Spleen (tissue), 11 donors: ENCODE measurements at regions not wholly inside any gene's neighbourhood (a gene's known extent, or its start where the extent isn't known, plus 50 kb on each side); places are given as distances from the start of the nearest gene placed in this dataset.

ENCODE experiments used
- DNase-seq: peaks from one replicate; pipeline ENCODE4 v3.0.0-alpha.2; 2020
- H3K27ac ChIP-seq, 8 donors: fragments of 200-600 bp; sonication (generic) in 7 of 8; 1 replicate in 4 of 8; 2 replicates in 4 of 8; pipeline versions ENCODE4 v1.5.0 to v1.8.0; 2016 to 2021; ENCODE audit warnings: inconsistent platforms in 4 of 8, mild to moderate bottlenecking in 4 of 8, moderate library complexity in 1 of 8
- H3K27me3 ChIP-seq, 7 donors: fragments of 200-600 bp; sonication (generic) in 6 of 7; replicated peaks in 1 of 7; 1 replicate in 4 of 7; 2 replicates in 3 of 7; pipeline versions ENCODE4 v1.5.0 to v1.8.0; 2016 to 2021; ENCODE audit warnings: inconsistent platforms in 3 of 7, mild to moderate bottlenecking in 1 of 7
- H3K36me3 ChIP-seq, 6 donors: fragments of 200-600 bp; sonication (generic) in 5 of 6; 1 replicate in 4 of 6; 2 replicates in 2 of 6; pipeline versions ENCODE4 v1.5.0 to v1.8.0; 2016 to 2021; ENCODE audit warnings: inconsistent platforms in 2 of 6
- H3K4me1 ChIP-seq, 6 donors: fragments of 200-600 bp; sonication (generic) in 5 of 6; 1 replicate in 3 of 6; 2 replicates in 3 of 6; pipeline versions ENCODE4 v1.5.0 to v1.8.0; 2016 to 2021; ENCODE audit warnings: inconsistent platforms in 3 of 6
- H3K4me3 ChIP-seq, 8 donors: fragments of 200-600 bp; sonication (generic) in 7 of 8; 1 replicate in 4 of 8; 2 replicates in 4 of 8; pipeline versions ENCODE4 v1.5.0 to v1.8.0; 2016 to 2021; ENCODE audit warnings: inconsistent platforms in 4 of 8, mild to moderate bottlenecking in 4 of 8, moderate library complexity in 2 of 8
- H3K9me3 ChIP-seq, 8 donors: fragments of 200-600 bp; sonication (generic) in 7 of 8; 1 replicate in 4 of 8; 2 replicates in 4 of 8; pipeline versions ENCODE4 v1.5.0 to v1.8.0; 2016 to 2021; ENCODE audit warnings: inconsistent platforms in 4 of 8
- CTCF ChIP-seq, 11 experiments: fragments of 200-600 bp in 7 of 11; fragments of 450-650 bp in 4 of 11; sonication (generic) in 4 of 11; IDR thresholded peaks in 8 of 11; conservative IDR thresholded peaks in 3 of 11; 1 replicate in 7 of 11; 2 replicates in 4 of 11; pipeline versions ENCODE4 v1.4.0 to v1.8.0; 2016 to 2021; ENCODE audit warnings: antibody characterized with exemption in 11 of 11, inconsistent platforms in 4 of 11, mild to moderate bottlenecking in 1 of 11
- POLR2A ChIP-seq, 3 donors: fragments of 450-650 bp; IDR thresholded peaks; one replicate each; pipeline ENCODE4 v1.5.1; 2017; ENCODE audit warnings: antibody characterized with exemption in 3 of 3, mild to moderate bottlenecking in 1 of 3
- POLR2AphosphoS5 ChIP-seq, 3 donors: sonication (generic); formaldehyde crosslinking; IDR thresholded peaks; one replicate each; pipeline ENCODE4 v1.5.1; 2017; ENCODE audit warnings: antibody characterized with exemption in 3 of 3
- WGBS, 5 donors: extraction: QIAGEN DNeasy Blood & Tissue Kit in 3 of 5; methylation state at CpG; one replicate each; pipeline versions ENCODE4 v1.1.5 to v1.1.7; 2013 to 2018; 5-methylcytosine and 5-hydroxymethylcytosine counted together
- intact Hi-C: fragments of 100-400 bp; cut with DNase I; formaldehyde crosslinking; loops from one replicate; pipeline ENCODE4 v1.15.0; 2023; ENCODE audit warnings: low total_unique reads
- donor health status: healthy with polysubstance abuse.
- donor health status: DM: no; HTN: no; CAD: no; lungs with moderate emphysema.
- donor health status: DM: no; HTN: no; CAD: no.
- donor health status: Bipolar disorder and iron deficiency.
- donor health status: healthy.
- donor health status: DM: no; HTN: no; CAD: no.
- donor health status: DM: yes; HTN: yes; CAD: no.

- DNase-seq, result no peak
- H3K4me3 ChIP-seq, result no peak overlapping the region
- H3K4me1 ChIP-seq, result no peaks in the 10 kb centered on the region
- H3K27me3 ChIP-seq, result peaks cover 0 to 33% (median 0%) of the 10 kb centered on the region in 7 donors
- no peak overlapping the region for H3K27ac ChIP-seq
- no peaks in the 10 kb centered on the region for H3K36me3 ChIP-seq
- no peaks in the 10 kb centered on the region for H3K9me3 ChIP-seq
- intact Hi-C loops, result no loop called here
- TF ChIP-seq CTCF (IDR thresholded peaks at IDR 0.05 in 8 of 11, conservative IDR thresholded peaks at IDR 0.05 in 3 of 11) (no peak), POLR2A (IDR thresholded peaks at IDR 0.05) (no peak), POLR2AphosphoS5 (IDR thresholded peaks at IDR 0.05) (no peak)
- WGBS, 5 donors, result 71 to 81% (median 76%) methylated on average over 9 of the region's 9 CpGs
Observed at GRCh38 chr22:27474112-27474571, 327.4 kb downstream of the MN1 start.

GRCh38 chr22:27474711-27475547 lies 326.6 kb downstream of the MN1 start:
- 35 to 52% (median 43%) methylated on average over 12 of the region's 12 CpGs for WGBS, 5 donors
- H3K27me3 ChIP-seq, result peaks cover 0 to 33% (median 0%) of the 10 kb centered on the region in 7 donors
- H3K4me3 ChIP-seq, result no peak overlapping the region
- H3K4me1 ChIP-seq, result no peaks in the 10 kb centered on the region
- no peak for DNase-seq
- no peaks in the 10 kb centered on the region for H3K36me3 ChIP-seq
- H3K9me3 ChIP-seq, result no peaks in the 10 kb centered on the region
- TF ChIP-seq POLR2A (IDR thresholded peaks at IDR 0.05) (no peak), POLR2AphosphoS5 (IDR thresholded peaks at IDR 0.05) (no peak)
- H3K27ac ChIP-seq, result no peak overlapping the region
- intact Hi-C loops, result no loop called here

DNA sequence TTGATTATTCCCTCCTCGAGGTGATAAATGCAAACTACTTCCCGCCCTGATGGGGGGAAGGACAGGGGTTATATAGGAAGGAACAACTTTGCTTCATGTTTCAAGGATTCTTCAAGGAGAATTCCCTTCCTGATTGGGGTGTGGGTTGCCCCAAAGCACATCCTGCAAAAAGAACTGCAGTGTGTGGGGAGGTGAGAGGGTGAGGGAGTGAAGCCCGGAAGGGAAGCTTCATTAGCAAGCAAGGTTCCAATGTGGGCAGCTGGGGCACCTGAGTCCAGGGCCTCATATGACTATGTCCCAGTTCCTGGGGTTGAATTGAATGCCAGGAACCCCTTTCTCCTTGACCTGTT lies 326.0 kb downstream of the MN1 start:
- H3K36me3 ChIP-seq, result no peaks in the 10 kb centered on the region
- no peaks in the 10 kb centered on the region for H3K9me3 ChIP-seq
- DNase-seq, result no peak
- intact Hi-C loops, result no loop called here
- TF ChIP-seq CTCF (IDR thresholded peaks at IDR 0.05 in 8 of 11, conservative IDR thresholded peaks at IDR 0.05 in 3 of 11) (no peak), POLR2A (IDR thresholded peaks at IDR 0.05) (no peak), POLR2AphosphoS5 (IDR thresholded peaks at IDR 0.05) (no peak)
- H3K4me3 ChIP-seq, result no peak overlapping the region
- H3K4me1 ChIP-seq, result no peaks in the 10 kb centered on the region
- 29 to 49% (median 36%) methylated on average over 3 of the region's 3 CpGs for WGBS, 5 donors
- peaks cover 0 to 37% (median 0%) of the 10 kb centered on the region in 7 donors for H3K27me3 ChIP-seq
- no peak overlapping the region for H3K27ac ChIP-seq

DNA sequence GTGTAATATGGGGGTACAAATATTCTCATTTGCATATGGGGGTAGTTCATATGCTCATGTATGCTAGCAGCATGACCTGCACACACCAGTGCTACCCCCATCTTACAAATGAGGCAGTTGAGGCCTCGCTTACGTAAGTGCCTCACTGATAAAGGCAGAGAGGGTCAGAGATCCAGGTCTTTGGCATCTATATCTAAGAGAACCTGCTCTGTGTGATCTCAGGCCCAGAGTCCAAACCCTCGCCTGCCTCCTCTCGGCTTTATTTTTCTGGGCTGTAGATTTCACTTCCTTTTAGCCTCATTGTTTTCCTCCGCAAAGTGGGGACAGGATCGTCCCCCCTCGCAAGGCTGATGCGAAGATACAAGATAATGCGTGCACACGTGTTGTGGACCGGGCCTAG lies 325.2 kb downstream of the MN1 start:
- DNase-seq, result no peak
- no peak overlapping the region for H3K4me3 ChIP-seq
- no peaks in the 10 kb centered on the region for H3K4me1 ChIP-seq
- WGBS, 5 donors, result 92 to 96% (median 95%) methylated on average over 11 of the region's 11 CpGs
- H3K36me3 ChIP-seq, result no peaks in the 10 kb centered on the region
- H3K9me3 ChIP-seq, result no peaks in the 10 kb centered on the region
- no peak overlapping the region for H3K27ac ChIP-seq
- TF ChIP-seq POLR2A (IDR thresholded peaks at IDR 0.05) (no peak), POLR2AphosphoS5 (IDR thresholded peaks at IDR 0.05) (no peak), CTCF (IDR thresholded peaks at IDR 0.05 in 8 of 11, conservative IDR thresholded peaks at IDR 0.05 in 3 of 11) (no peak)
- H3K27me3 ChIP-seq, result peaks cover 0 to 44% (median 0%) of the 10 kb centered on the region in 7 donors
- intact Hi-C loops, result no loop called here
